ENCODE measurements at regions not wholly inside any gene's neighbourhood (a gene's known extent, or its start where the extent isn't known, plus 50 kb on each side); places are given as distances from the start of the nearest gene placed in this dataset.

- Histone ChIP-seq H3K4me1 (ENCODE audit: control insufficient read depth, insufficient read depth, low read length) (no peaks in the 10 kb centered on the region), H3K4me3 (ENCODE audit: low read depth, low read length) (no peak overlapping the region), H3K9me3 (ENCODE audit: control insufficient read depth, insufficient read depth, low read depth, low read length) (no peaks in the 10 kb centered on the region), H3K27ac (ENCODE audit: extremely low read depth, low read depth, low read length) (no peak overlapping the region), H3K36me3 (ENCODE audit: control insufficient read depth in 2 of 2, insufficient read depth in 1 of 2, low read length in 2 of 2) (no peaks in the 10 kb centered on the region)
- no peak for TF ChIP-seq YY2 (tag by site-specific recombination; IDR thresholded peaks at IDR 0.05)
- no peak for TF ChIP-seq ZNF776 (tag by site-specific recombination; IDR thresholded peaks at IDR 0.05; ENCODE audit: borderline replicate concordance)
- TF ChIP-seq KLF16 (tag by site-specific recombination; IDR thresholded peaks at IDR 0.05): no peak
- TF ChIP-seq ZNF248 (tag by site-specific recombination; IDR thresholded peaks at IDR 0.05): no peak
- TF ChIP-seq ZNF341 (tag by site-specific recombination; IDR thresholded peaks at IDR 0.05; ENCODE audit: low read depth): no peak
- TF ChIP-seq ZNF132 (tag by site-specific recombination; IDR thresholded peaks at IDR 0.05; ENCODE audit: borderline replicate concordance): no peak
- TF ChIP-seq ZNF202 (tag by site-specific recombination; IDR thresholded peaks at IDR 0.05; ENCODE audit: borderline replicate concordance): no peak
- no peak for TF ChIP-seq PRDM1 (tag by site-specific recombination; IDR thresholded peaks at IDR 0.05)
- no peak for TF ChIP-seq SETDB1 (IDR thresholded peaks at IDR 0.05; ENCODE audit: insufficient read length, low read length)
- TF ChIP-seq ZNF350 (tag by site-specific recombination; IDR thresholded peaks at IDR 0.05): no peak
- no peak for TF ChIP-seq ZNF785 (tag by site-specific recombination; IDR thresholded peaks at IDR 0.05)
- no peak for TF ChIP-seq ZIC2 (tag by site-specific recombination; IDR thresholded peaks at IDR 0.05)
- CTCF ChIA-PET: interaction anchor here (0.7 kb wide), 1 partner anchor 836 kb away, joined by 4 read pairs; no protein-coding TSS in a partner anchor
- POLR2A ChIA-PET: no interaction called here
Observed at GRCh38 chrX:69019073-69019890, 146.0 kb downstream of the PJA1 start.

DNA sequence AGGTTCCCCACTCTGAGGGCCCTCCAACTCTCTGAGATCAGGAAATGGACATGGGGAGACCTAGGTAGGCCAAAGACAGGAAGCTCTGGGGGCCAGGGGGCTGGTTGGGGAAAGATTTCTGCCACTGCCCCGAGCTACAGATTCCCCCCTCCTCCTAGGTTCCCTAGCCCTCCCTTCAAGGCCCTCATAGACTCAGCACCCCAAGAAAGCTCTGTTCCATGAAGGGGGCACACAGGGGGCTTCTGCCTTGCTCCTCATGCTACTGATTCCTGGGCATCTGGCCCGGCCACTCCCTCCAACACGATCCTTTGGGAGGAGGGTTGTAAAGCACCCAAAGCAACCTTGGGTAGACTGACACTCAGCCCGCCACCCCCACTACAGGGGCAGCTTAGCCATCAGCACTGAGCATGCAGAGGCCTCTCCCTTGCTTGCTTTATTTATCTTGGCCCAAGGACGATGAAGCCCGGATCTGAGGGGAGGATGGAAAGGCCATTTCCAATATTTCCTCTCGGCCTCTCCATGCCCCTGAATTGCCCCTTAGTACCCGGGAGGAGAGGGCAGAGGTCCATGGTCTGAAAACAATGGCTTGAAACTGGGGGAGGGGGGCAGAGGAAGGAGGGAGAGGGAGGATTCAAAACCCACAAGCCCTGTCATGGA lies 146.7 kb downstream of the PJA1 start:
- H3K4me1 ChIP-seq (ENCODE audit: control insufficient read depth, insufficient read depth, low read length): no peaks in the 10 kb centered on the region
- ChIA-PET POLR2A (no interaction called here), CTCF (no interaction called here)
- TF ChIP-seq ZNF19 (tag by site-specific recombination; IDR thresholded peaks at IDR 0.05; ENCODE audit: low read depth): no peak
- no peak for TF ChIP-seq KLF7 (tag by site-specific recombination; IDR thresholded peaks at IDR 0.05; ENCODE audit: borderline replicate concordance)
- TF ChIP-seq ZNF114 (tag by site-specific recombination; IDR thresholded peaks at IDR 0.05): no peak
- no peak for TF ChIP-seq ZNF549 (tag by site-specific recombination; IDR thresholded peaks at IDR 0.05)
- TF ChIP-seq, protein P1, sequence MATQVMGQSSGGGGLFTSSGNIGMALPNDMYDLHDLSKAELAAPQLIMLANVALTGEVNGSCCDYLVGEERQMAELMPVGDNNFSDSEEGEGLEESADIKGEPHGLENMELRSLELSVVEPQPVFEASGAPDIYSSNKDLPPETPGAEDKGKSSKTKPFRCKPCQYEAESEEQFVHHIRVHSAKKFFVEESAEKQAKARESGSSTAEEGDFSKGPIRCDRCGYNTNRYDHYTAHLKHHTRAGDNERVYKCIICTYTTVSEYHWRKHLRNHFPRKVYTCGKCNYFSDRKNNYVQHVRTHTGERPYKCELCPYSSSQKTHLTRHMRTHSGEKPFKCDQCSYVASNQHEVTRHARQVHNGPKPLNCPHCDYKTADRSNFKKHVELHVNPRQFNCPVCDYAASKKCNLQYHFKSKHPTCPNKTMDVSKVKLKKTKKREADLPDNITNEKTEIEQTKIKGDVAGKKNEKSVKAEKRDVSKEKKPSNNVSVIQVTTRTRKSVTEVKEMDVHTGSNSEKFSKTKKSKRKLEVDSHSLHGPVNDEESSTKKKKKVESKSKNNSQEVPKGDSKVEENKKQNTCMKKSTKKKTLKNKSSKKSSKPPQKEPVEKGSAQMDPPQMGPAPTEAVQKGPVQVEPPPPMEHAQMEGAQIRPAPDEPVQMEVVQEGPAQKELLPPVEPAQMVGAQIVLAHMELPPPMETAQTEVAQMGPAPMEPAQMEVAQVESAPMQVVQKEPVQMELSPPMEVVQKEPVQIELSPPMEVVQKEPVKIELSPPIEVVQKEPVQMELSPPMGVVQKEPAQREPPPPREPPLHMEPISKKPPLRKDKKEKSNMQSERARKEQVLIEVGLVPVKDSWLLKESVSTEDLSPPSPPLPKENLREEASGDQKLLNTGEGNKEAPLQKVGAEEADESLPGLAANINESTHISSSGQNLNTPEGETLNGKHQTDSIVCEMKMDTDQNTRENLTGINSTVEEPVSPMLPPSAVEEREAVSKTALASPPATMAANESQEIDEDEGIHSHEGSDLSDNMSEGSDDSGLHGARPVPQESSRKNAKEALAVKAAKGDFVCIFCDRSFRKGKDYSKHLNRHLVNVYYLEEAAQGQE (tag by site-specific recombination; IDR thresholded peaks at IDR 0.05): no peak
- TF ChIP-seq OVOL3 (tag by site-specific recombination; IDR thresholded peaks at IDR 0.05): no peak
- no peak for TF ChIP-seq ZNF174 (tag by site-specific recombination; IDR thresholded peaks at IDR 0.05)
- TF ChIP-seq AEBP2 (tag by site-specific recombination; IDR thresholded peaks at IDR 0.05; ENCODE audit: borderline replicate concordance): no peak
- no peak for TF ChIP-seq GLIS2 (tag by site-specific recombination; IDR thresholded peaks at IDR 0.05)
- no peak for TF ChIP-seq ZNF433 (tag by site-specific recombination; IDR thresholded peaks at IDR 0.05; ENCODE audit: low read depth)
- TF ChIP-seq ZNF768 (tag by site-specific recombination; IDR thresholded peaks at IDR 0.05): no peak
- TF ChIP-seq ZNF776 (tag by site-specific recombination; IDR thresholded peaks at IDR 0.05; ENCODE audit: borderline replicate concordance): no peak
- TF ChIP-seq ZNF202 (tag by site-specific recombination; IDR thresholded peaks at IDR 0.05; ENCODE audit: borderline replicate concordance): no peak
- TF ChIP-seq, protein P2, sequence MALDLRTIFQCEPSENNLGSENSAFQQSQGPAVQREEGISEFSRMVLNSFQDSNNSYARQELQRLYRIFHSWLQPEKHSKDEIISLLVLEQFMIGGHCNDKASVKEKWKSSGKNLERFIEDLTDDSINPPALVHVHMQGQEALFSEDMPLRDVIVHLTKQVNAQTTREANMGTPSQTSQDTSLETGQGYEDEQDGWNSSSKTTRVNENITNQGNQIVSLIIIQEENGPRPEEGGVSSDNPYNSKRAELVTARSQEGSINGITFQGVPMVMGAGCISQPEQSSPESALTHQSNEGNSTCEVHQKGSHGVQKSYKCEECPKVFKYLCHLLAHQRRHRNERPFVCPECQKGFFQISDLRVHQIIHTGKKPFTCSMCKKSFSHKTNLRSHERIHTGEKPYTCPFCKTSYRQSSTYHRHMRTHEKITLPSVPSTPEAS (tag by site-specific recombination; IDR thresholded peaks at IDR 0.05): no peak
- no peak for TF ChIP-seq ZNF138 (tag by site-specific recombination; IDR thresholded peaks at IDR 0.05; ENCODE audit: borderline replicate concordance)
- no peak for TF ChIP-seq ZFP69B (tag by site-specific recombination; IDR thresholded peaks at IDR 0.05)
- no peak for TF ChIP-seq ZNF560 (tag by site-specific recombination; IDR thresholded peaks at IDR 0.05; ENCODE audit: borderline replicate concordance)
- no peak for TF ChIP-seq FEZF1 (tag by site-specific recombination; IDR thresholded peaks at IDR 0.05)
- no peak overlapping the region for H3K27ac ChIP-seq (ENCODE audit: extremely low read depth, low read depth, low read length)
- H3K36me3 ChIP-seq (ENCODE audit: control insufficient read depth in 2 of 2, insufficient read depth in 1 of 2, low read length in 2 of 2): no peaks in the 10 kb centered on the region
- no peak overlapping the region for H3K4me3 ChIP-seq (ENCODE audit: low read depth, low read length)
- H3K9me3 ChIP-seq (ENCODE audit: control insufficient read depth, insufficient read depth, low read depth, low read length): no peaks in the 10 kb centered on the region

Measured in HEK293 (cell line).